OCI-M1 (cell line): ENCODE measurements at regions not wholly inside any gene's neighbourhood (a gene's known extent, or its start where the extent isn't known, plus 50 kb on each side); places are given as distances from the start of the nearest gene placed in this dataset.

ENCODE experiments used
- DNase-seq: peaks from one replicate; lab custom pipeline; 2025; lab: John Stamatoyannopoulos, UW

GRCh38 chr18:33517950-33518349 lies 60.1 kb upstream of the ASXL3 start:
- DNase-seq, result no peak

GRCh38 chr18:33513027-33513426 lies 65.0 kb upstream of the ASXL3 start:
- DNase-seq, result no peak

DNA sequence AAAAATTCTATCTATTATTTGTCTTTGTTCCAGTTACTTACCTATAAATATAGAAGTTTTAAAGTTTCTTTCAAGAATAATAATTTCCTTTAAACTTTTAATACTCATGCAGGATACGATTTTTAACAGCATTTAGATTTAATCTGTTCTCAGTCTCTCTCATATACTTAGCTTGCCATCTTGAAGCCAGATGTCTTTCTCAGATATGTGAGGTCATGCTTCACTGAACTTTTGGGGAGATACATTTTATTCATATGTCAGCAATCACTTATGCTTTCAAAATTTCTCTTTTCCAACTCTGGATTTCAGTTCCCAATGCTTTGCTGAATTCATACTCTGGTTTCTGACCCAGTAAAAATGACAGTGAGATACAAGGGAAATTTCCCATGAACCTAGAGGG lies 66.5 kb upstream of the CCDC178 start:
- no peak for DNase-seq

GRCh38 chr18:33505798-33506197 lies 65.3 kb upstream of the CCDC178 start:
- DNase-seq, result no peak

DNA sequence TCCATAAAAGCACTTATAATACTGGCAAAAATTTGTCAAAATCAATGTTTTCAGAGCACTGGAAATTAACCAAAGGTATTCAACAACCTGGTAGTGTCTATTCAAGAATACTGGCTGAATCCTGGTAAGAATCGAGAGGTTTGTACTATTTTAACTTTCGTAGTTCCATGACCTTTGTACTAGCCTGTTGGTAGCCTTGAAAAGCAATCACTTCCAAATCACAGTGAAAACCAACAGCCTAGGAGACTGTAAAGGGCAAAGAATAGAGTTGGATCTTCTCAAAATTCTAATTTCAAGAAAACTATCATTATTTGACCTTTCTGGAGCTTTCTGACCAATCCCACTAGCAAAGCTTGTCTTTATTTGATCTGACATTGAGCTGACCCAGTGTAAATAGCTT lies 64.8 kb upstream of the CCDC178 start:
- no peak for DNase-seq

DNA sequence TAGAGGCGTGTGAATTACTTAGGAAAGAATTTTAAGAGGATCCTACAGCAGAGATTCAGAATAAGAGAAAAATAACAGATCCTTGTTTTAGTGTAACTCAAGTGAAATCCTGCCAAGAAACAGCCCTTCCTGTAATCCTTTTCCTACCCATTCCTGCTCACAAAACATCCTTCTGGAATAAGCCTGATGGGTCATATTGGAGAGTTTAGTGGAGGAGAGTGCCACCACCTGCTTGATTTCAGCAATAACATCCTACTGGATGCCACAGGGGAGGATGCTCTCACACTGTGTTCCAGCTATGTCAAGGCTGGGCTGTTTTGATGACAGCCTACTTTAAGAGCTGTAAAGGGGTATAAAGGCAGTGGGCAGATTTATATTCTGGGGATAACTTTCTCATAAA lies 54.8 kb upstream of the CCDC178 start:
- peak; percentile 68 for DNase-seq
